Type B pancreatic cell (in vitro differentiated cells): ENCODE measurements at regions not wholly inside any gene's neighbourhood (a gene's known extent, or its start where the extent isn't known, plus 50 kb on each side); places are given as distances from the start of the nearest gene placed in this dataset.

Experiments
- DNase-seq: peaks from one replicate; pipeline ENCODE4 v3.0.0; 2021; ENCODE audit warnings: mixed read lengths; ENCODE audit not compliant: unreplicated experiment; ENCODE audit errors: extremely low spot score
- H3K27ac Mint-ChIP-seq: 2 replicates; pipeline ENCODE4 v1.8.0; 2021; ENCODE audit warnings: mild to moderate bottlenecking, mixed read lengths
- H3K27me3 Mint-ChIP-seq: 2 replicates; pipeline ENCODE4 v1.8.0; 2021; ENCODE audit warnings: mixed read lengths
- H3K36me3 Mint-ChIP-seq: 2 replicates; pipeline ENCODE4 v1.8.0; 2021; ENCODE audit warnings: mixed read lengths
- H3K4me1 Mint-ChIP-seq: one replicate; pipeline ENCODE4 v1.8.0; 2021; ENCODE audit warnings: mixed read lengths; ENCODE audit not compliant: unreplicated experiment
- H3K4me3 Mint-ChIP-seq: 2 replicates; pipeline ENCODE4 v1.8.0; 2021; ENCODE audit warnings: mild to moderate bottlenecking, mixed read lengths
- H3K9me3 Mint-ChIP-seq: 2 replicates; pipeline ENCODE4 v1.8.0; 2021; ENCODE audit warnings: mixed read lengths
- TF ChIP-seq, protein P1 (sequence below): fragments of 200-600 bp; sonication (generic); conservative IDR thresholded peaks from 2 replicates; pipeline ENCODE4 v1.5.0; 2021; ENCODE audit warnings: antibody characterized with exemption, mild to moderate bottlenecking

GRCh38 chr2:37472959-37473358 is 128.5 kb downstream of the QPCT start:
- H3K4me3 Mint-ChIP-seq, result no peak overlapping the region
- H3K36me3 Mint-ChIP-seq, result no peaks in the 10 kb centered on the region
- H3K27ac Mint-ChIP-seq, result no peak overlapping the region
- H3K4me1 Mint-ChIP-seq, result peaks cover 9% of the 10 kb centered on the region
- TF ChIP-seq, protein P1, sequence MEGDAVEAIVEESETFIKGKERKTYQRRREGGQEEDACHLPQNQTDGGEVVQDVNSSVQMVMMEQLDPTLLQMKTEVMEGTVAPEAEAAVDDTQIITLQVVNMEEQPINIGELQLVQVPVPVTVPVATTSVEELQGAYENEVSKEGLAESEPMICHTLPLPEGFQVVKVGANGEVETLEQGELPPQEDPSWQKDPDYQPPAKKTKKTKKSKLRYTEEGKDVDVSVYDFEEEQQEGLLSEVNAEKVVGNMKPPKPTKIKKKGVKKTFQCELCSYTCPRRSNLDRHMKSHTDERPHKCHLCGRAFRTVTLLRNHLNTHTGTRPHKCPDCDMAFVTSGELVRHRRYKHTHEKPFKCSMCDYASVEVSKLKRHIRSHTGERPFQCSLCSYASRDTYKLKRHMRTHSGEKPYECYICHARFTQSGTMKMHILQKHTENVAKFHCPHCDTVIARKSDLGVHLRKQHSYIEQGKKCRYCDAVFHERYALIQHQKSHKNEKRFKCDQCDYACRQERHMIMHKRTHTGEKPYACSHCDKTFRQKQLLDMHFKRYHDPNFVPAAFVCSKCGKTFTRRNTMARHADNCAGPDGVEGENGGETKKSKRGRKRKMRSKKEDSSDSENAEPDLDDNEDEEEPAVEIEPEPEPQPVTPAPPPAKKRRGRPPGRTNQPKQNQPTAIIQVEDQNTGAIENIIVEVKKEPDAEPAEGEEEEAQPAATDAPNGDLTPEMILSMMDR, result no peak
- H3K27me3 Mint-ChIP-seq, result no peaks in the 10 kb centered on the region
- no peak for DNase-seq
- no peaks in the 10 kb centered on the region for H3K9me3 Mint-ChIP-seq

DNA sequence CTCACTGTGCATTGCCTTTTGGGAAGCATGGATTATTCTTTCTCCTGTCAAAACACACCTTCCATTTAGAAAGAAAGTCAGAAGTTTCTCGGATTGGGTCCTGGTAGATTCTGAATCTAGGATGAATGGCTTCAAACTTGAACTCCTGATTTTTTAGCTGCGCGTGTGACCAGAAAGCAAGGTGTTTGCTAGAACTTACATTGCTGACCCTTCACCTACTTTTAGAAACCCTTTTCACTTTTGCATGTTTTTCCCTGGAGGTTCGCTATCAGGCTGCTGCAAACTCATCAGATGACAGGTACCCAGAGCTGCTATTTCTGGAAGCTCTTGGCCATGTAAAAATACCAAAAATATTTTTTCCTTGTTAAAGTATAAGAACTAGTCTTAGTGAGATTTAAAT is 132.0 kb downstream of the QPCT start:
- no peak for DNase-seq
- H3K4me3 Mint-ChIP-seq, result no peak overlapping the region
- H3K27me3 Mint-ChIP-seq, result no peaks in the 10 kb centered on the region
- no peaks in the 10 kb centered on the region for H3K9me3 Mint-ChIP-seq
- no peak overlapping the region for H3K27ac Mint-ChIP-seq
- peaks cover 9% of the 10 kb centered on the region for H3K4me1 Mint-ChIP-seq
- TF ChIP-seq, protein P1, result no peak
- no peaks in the 10 kb centered on the region for H3K36me3 Mint-ChIP-seq

DNA sequence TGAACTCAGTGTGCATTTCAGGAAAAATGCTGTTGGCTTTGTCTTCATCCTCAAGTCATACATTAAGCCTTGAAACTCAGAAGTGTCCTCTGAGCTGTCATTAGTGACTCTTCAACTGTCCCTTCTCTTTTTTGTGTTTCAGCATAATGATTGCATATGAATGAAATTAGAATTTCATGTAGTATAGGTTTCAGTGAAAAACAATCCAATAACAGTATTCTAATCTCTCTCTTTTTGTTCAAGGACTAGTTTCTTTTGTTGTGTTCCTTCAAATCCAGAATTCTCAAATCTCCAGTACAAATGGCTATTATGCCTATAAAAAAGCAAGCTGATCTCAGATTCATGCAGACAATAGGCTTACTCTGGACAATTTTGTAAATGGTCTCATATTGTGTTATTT is 133.5 kb downstream of the QPCT start:
- H3K9me3 Mint-ChIP-seq, result no peaks in the 10 kb centered on the region
- no peak for DNase-seq
- peaks cover 9% of the 10 kb centered on the region for H3K4me1 Mint-ChIP-seq
- TF ChIP-seq, protein P1, result no peak
- H3K36me3 Mint-ChIP-seq, result no peaks in the 10 kb centered on the region
- H3K27ac Mint-ChIP-seq, result no peak overlapping the region
- H3K4me3 Mint-ChIP-seq, result no peak overlapping the region
- no peaks in the 10 kb centered on the region for H3K27me3 Mint-ChIP-seq

DNA sequence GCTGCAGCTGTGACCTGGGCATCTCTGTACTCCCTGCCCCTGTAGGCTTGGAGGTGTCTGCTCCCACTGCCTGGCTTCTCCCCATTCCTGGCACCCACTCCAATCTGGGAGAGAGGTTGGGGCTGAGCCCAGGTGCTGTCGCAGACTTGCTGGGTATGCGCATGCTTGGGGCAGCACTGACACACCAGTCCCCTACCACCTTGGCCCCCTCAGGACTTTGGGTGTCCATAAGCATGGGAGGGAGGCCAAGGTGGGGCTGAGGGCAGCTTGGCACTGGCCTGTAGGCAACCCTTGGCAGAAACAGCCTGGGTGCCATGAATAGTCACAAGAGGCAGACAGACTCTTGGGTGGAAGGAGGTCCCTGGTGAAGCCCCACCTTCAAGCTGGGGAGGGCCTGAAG is 136.8 kb downstream of the QPCT start:
- no peak overlapping the region for H3K27ac Mint-ChIP-seq
- no peak for DNase-seq
- no peaks in the 10 kb centered on the region for H3K9me3 Mint-ChIP-seq
- peaks cover 9% of the 10 kb centered on the region for H3K4me1 Mint-ChIP-seq
- no peak overlapping the region for H3K4me3 Mint-ChIP-seq
- no peaks in the 10 kb centered on the region for H3K36me3 Mint-ChIP-seq
- no peaks in the 10 kb centered on the region for H3K27me3 Mint-ChIP-seq
- TF ChIP-seq, protein P1, result no peak

GRCh38 chr2:37489041-37489456 is 144.6 kb downstream of the QPCT start:
- Mint-ChIP-seq H3K4me1 (no peaks in the 10 kb centered on the region), H3K9me3 (no peaks in the 10 kb centered on the region), H3K27me3 (peaks cover 4% of the 10 kb centered on the region), H3K36me3 (no peaks in the 10 kb centered on the region), H3K27ac (no peak overlapping the region), H3K4me3 (no peak overlapping the region)
- no peak for DNase-seq
- TF ChIP-seq, protein P1, result no peak

DNA sequence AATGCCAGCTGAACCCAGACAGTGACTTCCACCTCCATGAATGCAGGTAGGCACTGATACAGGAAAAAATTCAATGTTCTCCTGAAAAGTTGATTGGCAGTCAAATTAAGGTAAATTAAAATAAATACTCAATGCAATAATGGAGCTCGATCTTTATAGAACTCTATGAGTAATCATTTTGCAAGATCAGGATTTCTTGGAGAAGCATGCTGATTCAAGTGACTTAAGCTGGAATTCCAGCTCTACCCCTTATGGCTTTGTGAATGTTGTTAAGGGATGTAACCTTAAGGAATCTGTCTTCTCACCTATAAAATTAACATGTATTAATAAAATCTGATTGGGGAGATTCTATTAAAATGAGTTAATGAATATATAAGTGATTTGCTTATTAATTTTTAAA is 145.1 kb downstream of the QPCT start:
- H3K27me3 Mint-ChIP-seq, result peaks cover 4% of the 10 kb centered on the region
- TF ChIP-seq, protein P1, result no peak
- H3K4me1 Mint-ChIP-seq, result no peaks in the 10 kb centered on the region
- no peaks in the 10 kb centered on the region for H3K9me3 Mint-ChIP-seq
- DNase-seq, result no peak
- no peaks in the 10 kb centered on the region for H3K36me3 Mint-ChIP-seq
- no peak overlapping the region for H3K27ac Mint-ChIP-seq
- H3K4me3 Mint-ChIP-seq, result no peak overlapping the region
